K562 (cell line): ENCODE measurements at regions not wholly inside any gene's neighbourhood (a gene's known extent, or its start where the extent isn't known, plus 50 kb on each side); places are given as distances from the start of the nearest gene placed in this dataset.

ENCODE experiments used
- CTBP1 ChIP-seq: fragments of 450-650 bp; IDR thresholded peaks from 2 replicates; pipeline ENCODE4 v1.6.1; 2016; ENCODE audit warnings: borderline replicate concordance
- NR1H2 ChIP-seq: sonication (generic); formaldehyde crosslinking; IDR thresholded peaks from 2 replicates; pipeline ENCODE4 v1.4.0; 2020; ENCODE audit warnings: mild to moderate bottlenecking, missing genetic modification reagents
- NR3C1 ChIP-seq: sonication (generic); formaldehyde crosslinking; IDR thresholded peaks from 2 replicates; pipeline ENCODE4 v1.8.1; 2022; ENCODE audit warnings: missing genetic modification reagents
- TEAD4 ChIP-seq, 2 experiments: sonication (generic) in 1 of 2; formaldehyde crosslinking in 1 of 2; IDR thresholded peaks; 2 replicates each; pipeline versions ENCODE4 v1.6.1 to v1.8.0; 2012 to 2022; ENCODE audit warnings: borderline replicate concordance in 1 of 2, inconsistent platforms in 1 of 2, low read length in 1 of 2, mild to moderate bottlenecking in 1 of 2, missing genetic modification reagents in 1 of 2
- USF2 ChIP-seq: sonication (generic); formaldehyde crosslinking; IDR thresholded peaks from 2 replicates; pipeline ENCODE4 v1.5.0; 2020; ENCODE audit warnings: missing genetic modification reagents
- ZNF609 ChIP-seq: sonication (generic); formaldehyde crosslinking; IDR thresholded peaks from 2 replicates; pipeline ENCODE4 v1.8.1; 2023; ENCODE audit warnings: missing genetic modification reagents, mild to moderate bottlenecking, borderline replicate concordance

- no peak for TF ChIP-seq TEAD4 (IDR thresholded peaks at IDR 0.05; ENCODE audit: low read length)
- TF ChIP-seq TEAD4 (CRISPR knock-in tag; IDR thresholded peaks at IDR 0.05; ENCODE audit: borderline replicate concordance) = no peak
- no peak for TF ChIP-seq CTBP1
- TF ChIP-seq NR3C1 = no peak
- TF ChIP-seq NR1H2 (CRISPR knock-in tag) = no peak
- TF ChIP-seq USF2 (CRISPR knock-in tag) = no peak
- TF ChIP-seq ZNF609 = no peak
Measured at GRCh38 chr13:61078976-61079770, 336.5 kb downstream of the PCDH20 start.
